NCI-H1694 treated with DMSO at 0.1 percent for 48 hours (cell line): ENCODE measurements at regions not wholly inside any gene's neighbourhood (a gene's known extent, or its start where the extent isn't known, plus 50 kb on each side); places are given as distances from the start of the nearest gene placed in this dataset.
"Not testable (repeated sequence)": the region's sequence is repeated elsewhere in the genome, so short reads cannot be mapped to it uniquely, and the experiment has no call there.

Experiments
- DNase-seq: peaks from one replicate; lab custom pipeline; 2025; lab: John Stamatoyannopoulos, UW

DNA sequence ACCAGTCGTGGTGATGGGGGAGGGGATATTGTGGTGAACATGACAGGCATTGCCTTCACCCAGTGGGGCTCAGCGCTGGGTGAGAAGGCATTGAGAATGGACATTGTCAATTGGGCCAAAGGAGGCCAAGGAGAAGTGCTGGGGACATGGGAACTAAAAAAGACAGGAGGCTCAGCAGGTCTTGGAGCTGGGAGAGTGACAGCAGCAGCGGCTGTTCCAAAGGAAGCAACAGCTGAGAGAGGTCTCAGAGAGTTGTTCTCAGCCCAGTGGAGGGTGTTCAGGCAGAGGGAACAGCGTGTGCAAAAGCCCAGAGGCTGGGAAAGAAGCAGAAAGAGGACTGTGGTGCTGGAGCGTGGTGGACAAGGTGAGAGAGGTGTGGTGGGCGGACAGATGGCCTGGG is 56.6 kb upstream of the ASNS start:
- DNase-seq: not testable (repeated sequence)

DNA sequence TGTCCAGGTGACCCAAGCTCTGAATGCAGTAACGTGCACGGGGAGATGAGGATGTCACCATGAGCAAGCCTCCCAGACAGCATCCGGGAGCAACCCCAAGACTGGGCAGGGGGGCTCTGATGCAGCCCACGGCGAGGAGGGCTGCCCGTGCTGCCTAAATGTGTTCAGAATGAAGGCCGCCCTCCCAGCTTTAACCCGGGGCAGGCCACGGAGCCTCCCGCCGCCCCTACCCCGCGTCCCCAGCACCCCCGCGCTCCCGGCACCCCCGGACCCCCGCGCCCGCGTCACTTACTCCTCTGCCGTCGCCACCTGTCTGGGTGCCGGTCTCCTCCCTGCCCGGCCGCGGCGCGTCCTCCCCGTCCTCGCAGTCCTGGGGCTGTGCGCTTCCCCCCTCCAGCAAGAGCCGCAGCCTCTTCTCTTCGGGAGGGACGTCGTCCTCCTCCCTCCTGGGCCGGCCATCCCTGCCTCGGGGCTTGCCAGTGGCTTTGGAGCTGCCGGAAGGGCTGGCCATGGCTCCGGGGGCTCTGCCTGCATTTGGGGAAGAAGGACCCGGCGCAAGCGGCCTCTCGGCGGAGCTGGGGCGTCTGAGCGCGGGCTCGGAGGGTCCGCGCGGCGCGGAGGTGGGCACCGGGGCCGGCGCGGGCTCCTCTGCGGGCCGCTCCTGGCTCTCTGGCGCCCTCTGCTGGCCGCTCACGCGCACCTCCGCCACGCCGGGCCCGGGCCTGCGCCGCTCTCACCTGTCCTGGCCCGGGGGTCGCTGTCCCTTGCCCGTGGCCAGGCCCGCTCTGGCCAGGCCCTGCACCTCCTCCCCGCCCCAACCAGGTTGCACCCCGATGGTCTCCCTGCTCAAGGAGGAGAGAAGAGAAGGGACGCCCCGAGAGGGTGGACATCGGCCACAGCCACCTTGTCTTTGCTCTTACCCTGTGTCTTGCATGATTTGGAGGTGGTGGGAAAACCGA is 55.9 kb upstream of the ASNS start:
- peak; percentile 16 for DNase-seq
